ENCODE measurements at regions not wholly inside any gene's neighbourhood (a gene's known extent, or its start where the extent isn't known, plus 50 kb on each side); places are given as distances from the start of the nearest gene placed in this dataset.

GRCh38 chr4:138650929-138651448 is 364.6 kb upstream of the NOCT start:
- Mint-ChIP-seq H3K4me1 (no peaks in the 10 kb centered on the region), H3K27me3 (peaks cover 2 to 7% of the 10 kb centered on the region in 2 donors), H3K4me3 (no peak overlapping the region), H3K9me3 (peaks cover 0 to 11% (median 0%) of the 10 kb centered on the region in 3 donors), H3K27ac (no peak overlapping the region), H3K36me3 (no peaks in the 10 kb centered on the region)
- Histone ChIP-seq H3K9me3 (no peaks in the 10 kb centered on the region), H3K4me3 (ENCODE audit: control insufficient read depth in 1 of 2, extremely low read depth in 1 of 2, low read length in 1 of 2) (no peak overlapping the region), H3K4me1 (ENCODE audit: control insufficient read depth in 1 of 2, extremely low read depth in 1 of 2, insufficient read depth in 2 of 2, low read length in 2 of 2) (no peaks in the 10 kb centered on the region), H3K36me3 (ENCODE audit: control insufficient read depth in 2 of 2, extremely low read depth in 1 of 2, insufficient read depth in 1 of 2, low read length in 1 of 2) (no peaks in the 10 kb centered on the region), H3K27ac (ENCODE audit: low read length) (no peak overlapping the region), H3K27me3 (replicated peaks in 1 of 2; ENCODE audit: control insufficient read depth in 2 of 2, extremely low read depth in 1 of 2, insufficient read depth in 2 of 2, low read length in 1 of 2) (no peaks in the 10 kb centered on the region)
- ATAC-seq (replicated peaks in 1 of 4) (no peak), DNase-seq (no peak)
- POLR2A ChIA-PET, result no interaction called here
- WGBS (ENCODE audit: insufficient coverage), result no CpG with 5 or more reads among the region's 2 CpGs
- CTCF ChIA-PET, result no interaction called here

GRCh38 chr4:138650495-138650894 is 365.1 kb upstream of the NOCT start:
- Histone ChIP-seq H3K4me3 (ENCODE audit: control insufficient read depth in 1 of 2, extremely low read depth in 1 of 2, low read length in 1 of 2) (no peak overlapping the region), H3K27me3 (replicated peaks in 1 of 2; ENCODE audit: control insufficient read depth in 2 of 2, extremely low read depth in 1 of 2, insufficient read depth in 2 of 2, low read length in 1 of 2) (no peaks in the 10 kb centered on the region), H3K36me3 (ENCODE audit: control insufficient read depth in 2 of 2, extremely low read depth in 1 of 2, insufficient read depth in 1 of 2, low read length in 1 of 2) (no peaks in the 10 kb centered on the region), H3K27ac (ENCODE audit: low read length) (no peak overlapping the region), H3K9me3 (no peaks in the 10 kb centered on the region), H3K4me1 (ENCODE audit: control insufficient read depth in 1 of 2, extremely low read depth in 1 of 2, insufficient read depth in 2 of 2, low read length in 2 of 2) (no peaks in the 10 kb centered on the region)
- no peak overlapping the region for H3K4me3 Mint-ChIP-seq
- ChIA-PET POLR2A (no interaction called here), CTCF (no interaction called here)
- DNase-seq, result no peak
- peaks cover 2 to 7% of the 10 kb centered on the region in 2 donors for H3K27me3 Mint-ChIP-seq
- no peaks in the 10 kb centered on the region for H3K4me1 Mint-ChIP-seq
- peaks cover 0 to 11% (median 0%) of the 10 kb centered on the region in 3 donors for H3K9me3 Mint-ChIP-seq
- H3K36me3 Mint-ChIP-seq, result no peaks in the 10 kb centered on the region
- no peak for ATAC-seq (replicated peaks in 1 of 4)
- WGBS (ENCODE audit: insufficient coverage), result no CpG with 5 or more reads among the region's 3 CpGs
- no peak overlapping the region for H3K27ac Mint-ChIP-seq

- Histone ChIP-seq H3K4me3 (ENCODE audit: control insufficient read depth in 1 of 2, extremely low read depth in 1 of 2, low read length in 1 of 2) (no peak overlapping the region), H3K27ac (ENCODE audit: low read length) (no peak overlapping the region), H3K9me3 (no peaks in the 10 kb centered on the region), H3K4me1 (ENCODE audit: control insufficient read depth in 1 of 2, extremely low read depth in 1 of 2, insufficient read depth in 2 of 2, low read length in 2 of 2) (no peaks in the 10 kb centered on the region), H3K36me3 (ENCODE audit: control insufficient read depth in 2 of 2, extremely low read depth in 1 of 2, insufficient read depth in 1 of 2, low read length in 1 of 2) (no peaks in the 10 kb centered on the region), H3K27me3 (replicated peaks in 1 of 2; ENCODE audit: control insufficient read depth in 2 of 2, extremely low read depth in 1 of 2, insufficient read depth in 2 of 2, low read length in 1 of 2) (no peaks in the 10 kb centered on the region)
- Mint-ChIP-seq H3K27me3 (peaks cover 2 to 7% of the 10 kb centered on the region in 2 donors), H3K4me3 (no peak overlapping the region), H3K27ac (no peak overlapping the region), H3K36me3 (no peaks in the 10 kb centered on the region), H3K4me1 (no peaks in the 10 kb centered on the region), H3K9me3 (peaks cover 0 to 5% (median 0%) of the 10 kb centered on the region in 3 donors)
- CTCF ChIA-PET, result no interaction called here
- ATAC-seq (replicated peaks in 1 of 4), result no peak
- POLR2A ChIA-PET, result no interaction called here
- 71% methylated on average over 1 of the region's 2 CpGs for WGBS (ENCODE audit: insufficient coverage)
- DNase-seq, result no peak
These were observed 368.1 kb upstream of the NOCT start for GRCh38 chr4:138647433-138647832.

GRCh38 chr4:138646383-138646782 is 369.2 kb upstream of the NOCT start:
- H3K9me3 Mint-ChIP-seq, result no peaks in the 10 kb centered on the region
- Histone ChIP-seq H3K27ac (ENCODE audit: low read length) (no peak overlapping the region), H3K27me3 (replicated peaks in 1 of 2; ENCODE audit: control insufficient read depth in 2 of 2, extremely low read depth in 1 of 2, insufficient read depth in 2 of 2, low read length in 1 of 2) (no peaks in the 10 kb centered on the region), H3K9me3 (no peaks in the 10 kb centered on the region), H3K4me1 (ENCODE audit: control insufficient read depth in 1 of 2, extremely low read depth in 1 of 2, insufficient read depth in 2 of 2, low read length in 2 of 2) (no peaks in the 10 kb centered on the region), H3K36me3 (ENCODE audit: control insufficient read depth in 2 of 2, extremely low read depth in 1 of 2, insufficient read depth in 1 of 2, low read length in 1 of 2) (no peaks in the 10 kb centered on the region), H3K4me3 (ENCODE audit: control insufficient read depth in 1 of 2, extremely low read depth in 1 of 2, low read length in 1 of 2) (no peak overlapping the region)
- H3K27me3 Mint-ChIP-seq, result peaks cover 2 to 9% of the 10 kb centered on the region in 2 donors
- H3K27ac Mint-ChIP-seq, result no peak overlapping the region
- CTCF ChIA-PET, result no interaction called here
- POLR2A ChIA-PET, result no interaction called here
- DNase-seq (no peak), ATAC-seq (replicated peaks in 1 of 4) (no peak)
- no peaks in the 10 kb centered on the region for H3K36me3 Mint-ChIP-seq
- no CpG with 5 or more reads among the region's 4 CpGs for WGBS (ENCODE audit: insufficient coverage)
- no peaks in the 10 kb centered on the region for H3K4me1 Mint-ChIP-seq
- no peak overlapping the region for H3K4me3 Mint-ChIP-seq

GRCh38 chr4:138645289-138645688 is 370.3 kb upstream of the NOCT start:
- CTCF ChIA-PET, result no interaction called here

GRCh38 chr4:138644322-138644721 is 371.3 kb upstream of the NOCT start:
- no peak overlapping the region for H3K27ac Mint-ChIP-seq
- Histone ChIP-seq H3K4me1 (ENCODE audit: control insufficient read depth in 1 of 2, extremely low read depth in 1 of 2, insufficient read depth in 2 of 2, low read length in 2 of 2) (no peaks in the 10 kb centered on the region), H3K27ac (ENCODE audit: low read length) (no peak overlapping the region), H3K4me3 (ENCODE audit: control insufficient read depth in 1 of 2, extremely low read depth in 1 of 2, low read length in 1 of 2) (no peak overlapping the region), H3K36me3 (ENCODE audit: control insufficient read depth in 2 of 2, extremely low read depth in 1 of 2, insufficient read depth in 1 of 2, low read length in 1 of 2) (no peaks in the 10 kb centered on the region), H3K9me3 (no peaks in the 10 kb centered on the region), H3K27me3 (replicated peaks in 1 of 2; ENCODE audit: control insufficient read depth in 2 of 2, extremely low read depth in 1 of 2, insufficient read depth in 2 of 2, low read length in 1 of 2) (no peaks in the 10 kb centered on the region)
- no peaks in the 10 kb centered on the region for H3K36me3 Mint-ChIP-seq
- POLR2A ChIA-PET, result no interaction called here
- no peaks in the 10 kb centered on the region for H3K4me1 Mint-ChIP-seq
- H3K9me3 Mint-ChIP-seq, result peaks cover 0 to 4% (median 0%) of the 10 kb centered on the region in 3 donors
- no peak for DNase-seq
- no CpG with 5 or more reads among the region's 5 CpGs for WGBS (ENCODE audit: insufficient coverage)
- H3K27me3 Mint-ChIP-seq, result peaks cover 0 to 13% of the 10 kb centered on the region in 2 donors
- CTCF ChIA-PET, result no interaction called here
- no peak overlapping the region for H3K4me3 Mint-ChIP-seq
- ATAC-seq (replicated peaks in 1 of 4), result no peak

More at GRCh38 chr4:138645289-138645688, 370.3 kb upstream of the NOCT start:
- H3K27me3 Mint-ChIP-seq, result peaks cover 2 to 13% of the 10 kb centered on the region in 2 donors
- peaks cover 0 to 4% (median 0%) of the 10 kb centered on the region in 3 donors for H3K9me3 Mint-ChIP-seq
- WGBS (ENCODE audit: insufficient coverage), result no CpG with 5 or more reads among the region's 4 CpGs
- H3K4me3 ChIP-seq (ENCODE audit: control insufficient read depth in 1 of 2, extremely low read depth in 1 of 2, low read length in 1 of 2), result no peak overlapping the region
- DNase-seq (no peak), ATAC-seq (replicated peaks in 1 of 4) (no peak)
- no peaks in the 10 kb centered on the region for H3K27me3 ChIP-seq (replicated peaks in 1 of 2; ENCODE audit: control insufficient read depth in 2 of 2, extremely low read depth in 1 of 2, insufficient read depth in 2 of 2, low read length in 1 of 2)
- POLR2A ChIA-PET, result no interaction called here
- H3K4me1 Mint-ChIP-seq, result no peaks in the 10 kb centered on the region
- no peak overlapping the region for H3K4me3 Mint-ChIP-seq
- H3K36me3 Mint-ChIP-seq, result no peaks in the 10 kb centered on the region
- no peaks in the 10 kb centered on the region for H3K36me3 ChIP-seq (ENCODE audit: control insufficient read depth in 2 of 2, extremely low read depth in 1 of 2, insufficient read depth in 1 of 2, low read length in 1 of 2)
- H3K27ac ChIP-seq (ENCODE audit: low read length), result no peak overlapping the region
- no peak overlapping the region for H3K27ac Mint-ChIP-seq
- no peaks in the 10 kb centered on the region for H3K9me3 ChIP-seq
- H3K4me1 ChIP-seq (ENCODE audit: control insufficient read depth in 1 of 2, extremely low read depth in 1 of 2, insufficient read depth in 2 of 2, low read length in 2 of 2), result no peaks in the 10 kb centered on the region

GRCh38 chr4:138643827-138644226 is 371.8 kb upstream of the NOCT start:
- no peaks in the 10 kb centered on the region for H3K4me1 Mint-ChIP-seq
- DNase-seq (no peak), ATAC-seq (replicated peaks in 1 of 4) (no peak)
- peaks cover 0 to 4% (median 0%) of the 10 kb centered on the region in 3 donors for H3K9me3 Mint-ChIP-seq
- no peak overlapping the region for H3K27ac Mint-ChIP-seq
- ChIA-PET CTCF (no interaction called here), POLR2A (no interaction called here)
- H3K27me3 Mint-ChIP-seq, result peaks cover 0 to 13% of the 10 kb centered on the region in 2 donors
- Histone ChIP-seq H3K27ac (ENCODE audit: low read length) (no peak overlapping the region), H3K27me3 (replicated peaks in 1 of 2; ENCODE audit: control insufficient read depth in 2 of 2, extremely low read depth in 1 of 2, insufficient read depth in 2 of 2, low read length in 1 of 2) (no peaks in the 10 kb centered on the region), H3K36me3 (ENCODE audit: control insufficient read depth in 2 of 2, extremely low read depth in 1 of 2, insufficient read depth in 1 of 2, low read length in 1 of 2) (no peaks in the 10 kb centered on the region), H3K4me3 (ENCODE audit: control insufficient read depth in 1 of 2, extremely low read depth in 1 of 2, low read length in 1 of 2) (no peak overlapping the region), H3K9me3 (no peaks in the 10 kb centered on the region), H3K4me1 (ENCODE audit: control insufficient read depth in 1 of 2, extremely low read depth in 1 of 2, insufficient read depth in 2 of 2, low read length in 2 of 2) (no peaks in the 10 kb centered on the region)
- H3K36me3 Mint-ChIP-seq, result no peaks in the 10 kb centered on the region
- no peak overlapping the region for H3K4me3 Mint-ChIP-seq
- no CpG with 5 or more reads among the region's 1 CpG for WGBS (ENCODE audit: insufficient coverage)

Data from T-cell (primary cell).